Activated naive CD8-positive, alpha-beta T cell treated with anti-CD3 and anti-CD28 coated beads, Interleukin-2, amount 10 ng/mL, durations not matched to agents 7 days and 5 days (primary cell): ENCODE measurements at regions not wholly inside any gene's neighbourhood (a gene's known extent, or its start where the extent isn't known, plus 50 kb on each side); places are given as distances from the start of the nearest gene placed in this dataset.
"Not testable (repeated sequence)": the region's sequence is repeated elsewhere in the genome, so short reads cannot be mapped to it uniquely, and the experiment has no call there.

ENCODE experiments used
- ATAC-seq: fragments of 150-1000 bp; cut with Tn5 transposase; one replicate; pipeline ENCODE4 v1.10.0; 2021; ENCODE audit warnings: low read depth, moderate library complexity
- POLR2A ChIA-PET: fragments of 350-600 bp; sonication (Branson Sonifier 250); formaldehyde crosslinking; loops from one replicate; lab custom pipeline; 2021; ENCODE audit warnings: antibody characterized with exemption; lab: Charles Lee
- DNase-seq: peaks from one replicate; pipeline ENCODE4 v3.0.0; 2021
- H3K27ac Mint-ChIP-seq: one replicate; pipeline ENCODE4 v1.8.0; 2022; ENCODE audit warnings: mild to moderate bottlenecking, mixed read lengths
- H3K27me3 Mint-ChIP-seq: one replicate; pipeline ENCODE4 v1.8.0; 2022; ENCODE audit warnings: mild to moderate bottlenecking, moderate library complexity, mixed read lengths
- H3K36me3 Mint-ChIP-seq: one replicate; pipeline ENCODE4 v1.8.0; 2021; ENCODE audit warnings: mild to moderate bottlenecking, mixed read lengths
- H3K4me1 Mint-ChIP-seq: one replicate; pipeline ENCODE4 v1.8.0; 2021; ENCODE audit warnings: mixed read lengths
- H3K4me3 Mint-ChIP-seq: one replicate; pipeline ENCODE4 v1.8.0; 2022; ENCODE audit warnings: mild to moderate bottlenecking, moderate library complexity, mixed read lengths
- H3K9me3 Mint-ChIP-seq: one replicate; pipeline ENCODE4 v1.8.0; 2021; ENCODE audit warnings: mixed read lengths

DNA sequence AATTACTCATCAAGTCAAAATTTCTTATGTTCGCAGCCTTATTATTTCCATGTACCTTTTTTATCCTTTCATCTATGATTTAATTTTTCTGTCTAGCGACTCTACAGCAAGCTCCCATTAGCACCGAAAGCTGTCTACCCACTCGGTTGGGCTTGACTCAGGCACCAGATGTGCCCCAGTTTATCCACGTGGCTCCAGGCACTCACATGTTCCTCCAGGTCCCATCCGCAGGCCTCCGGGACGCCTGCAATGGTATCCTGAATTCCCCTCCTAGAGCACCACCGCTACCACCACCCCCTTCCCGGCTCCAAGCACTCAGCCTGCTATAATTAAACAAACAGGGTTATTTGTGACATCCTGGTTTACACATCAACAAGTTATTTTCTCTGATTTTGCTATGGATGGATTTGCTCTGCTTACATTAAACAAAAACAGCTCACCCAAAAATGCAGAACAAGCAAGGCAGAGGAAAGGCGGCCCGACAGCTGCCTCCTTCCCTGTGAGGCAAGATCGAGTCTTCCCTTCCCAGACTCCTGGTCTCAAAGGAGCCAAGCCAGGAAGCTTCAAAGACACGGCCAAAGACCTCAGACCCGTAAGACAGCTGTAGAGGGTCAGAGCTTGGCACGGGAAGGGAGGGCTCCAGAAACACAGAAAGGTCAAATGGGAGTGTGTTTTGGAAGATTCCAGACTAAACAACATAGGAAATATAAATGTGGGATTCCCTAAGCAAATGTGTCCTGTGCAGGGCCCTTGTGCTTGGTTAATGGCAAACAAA lies 253.8 kb downstream of the TTC8 start:
- ATAC-seq, result no peak
- H3K27ac Mint-ChIP-seq, result no peak overlapping the region

DNA sequence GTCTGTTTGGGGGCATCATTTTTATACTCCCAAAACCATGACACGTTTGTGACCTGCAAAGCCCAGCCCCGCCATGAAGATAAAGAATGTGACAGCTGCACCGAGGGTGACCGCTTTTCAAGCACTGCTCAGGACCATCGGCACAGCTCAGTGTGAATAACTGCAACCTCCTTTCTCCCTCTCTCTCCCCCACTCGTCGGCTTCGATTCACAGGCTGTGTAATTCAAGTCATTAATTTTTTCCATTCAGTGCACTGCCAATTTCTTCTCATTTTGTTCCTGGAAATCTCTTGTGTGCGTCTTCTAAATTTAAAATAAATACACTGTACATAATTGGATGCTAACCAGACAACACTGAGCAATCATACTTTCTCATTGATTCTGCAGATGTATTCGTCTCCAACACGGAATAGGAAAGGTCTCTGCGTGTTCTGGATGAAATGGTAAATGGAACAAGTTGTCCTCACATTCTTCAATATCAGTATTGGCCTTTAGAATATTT lies 260.8 kb downstream of the TTC8 start:
- POLR2A ChIA-PET, result no interaction called here
- Mint-ChIP-seq H3K27ac (no peak overlapping the region), H3K27me3 (peaks cover 2% of the 10 kb centered on the region), H3K4me3 (no peak overlapping the region), H3K9me3 (peaks cover 4% of the 10 kb centered on the region), H3K36me3 (no peaks in the 10 kb centered on the region), H3K4me1 (no peaks in the 10 kb centered on the region)
- ATAC-seq (no peak), DNase-seq (no peak)

More for the DNA sequence above, 253.8 kb downstream of the TTC8 start:
- no peak for DNase-seq
- peaks cover 15% of the 10 kb centered on the region for H3K27me3 Mint-ChIP-seq
- H3K36me3 Mint-ChIP-seq, result no peaks in the 10 kb centered on the region
- no peak overlapping the region for H3K4me3 Mint-ChIP-seq
- H3K4me1 Mint-ChIP-seq, result no peaks in the 10 kb centered on the region
- POLR2A ChIA-PET, result no interaction called here
- H3K9me3 Mint-ChIP-seq, result peaks cover 4% of the 10 kb centered on the region

DNA sequence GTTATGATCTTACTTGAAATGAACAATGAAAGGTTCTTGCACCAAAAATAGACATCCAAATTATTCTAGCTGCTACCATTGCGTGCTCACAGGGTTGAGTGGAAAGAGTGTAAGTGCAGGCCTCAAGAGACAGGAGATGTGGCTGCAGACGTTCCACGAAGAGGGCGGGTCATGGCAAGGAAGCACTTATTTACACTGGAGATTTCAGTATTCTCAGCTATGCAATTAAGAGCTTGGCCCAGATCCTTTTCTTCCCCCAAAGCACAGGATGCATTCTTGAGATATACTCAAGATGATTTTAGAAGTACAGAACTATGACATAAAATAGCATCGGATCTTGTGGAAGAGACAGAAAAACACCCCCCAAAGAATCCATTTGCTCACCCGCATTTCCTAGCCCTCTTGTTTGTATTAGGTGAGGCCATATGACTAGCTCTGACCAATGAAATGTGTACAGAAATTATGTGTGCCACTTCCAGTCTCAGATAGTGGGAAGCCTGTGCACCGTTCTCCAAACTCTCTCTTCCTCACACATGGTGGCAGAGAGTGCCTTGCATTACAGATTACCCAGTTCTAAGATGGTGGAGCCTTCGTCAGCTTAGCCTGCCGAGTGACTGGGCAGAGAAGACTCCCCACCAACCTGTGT lies 261.4 kb downstream of the TTC8 start:
- Mint-ChIP-seq H3K9me3 (peaks cover 4% of the 10 kb centered on the region), H3K36me3 (no peaks in the 10 kb centered on the region), H3K27me3 (peaks cover 3% of the 10 kb centered on the region), H3K4me1 (no peaks in the 10 kb centered on the region), H3K4me3 (no peak overlapping the region), H3K27ac (no peak overlapping the region)
- POLR2A ChIA-PET, result no interaction called here
- DNase-seq (no peak), ATAC-seq (no peak)

DNA sequence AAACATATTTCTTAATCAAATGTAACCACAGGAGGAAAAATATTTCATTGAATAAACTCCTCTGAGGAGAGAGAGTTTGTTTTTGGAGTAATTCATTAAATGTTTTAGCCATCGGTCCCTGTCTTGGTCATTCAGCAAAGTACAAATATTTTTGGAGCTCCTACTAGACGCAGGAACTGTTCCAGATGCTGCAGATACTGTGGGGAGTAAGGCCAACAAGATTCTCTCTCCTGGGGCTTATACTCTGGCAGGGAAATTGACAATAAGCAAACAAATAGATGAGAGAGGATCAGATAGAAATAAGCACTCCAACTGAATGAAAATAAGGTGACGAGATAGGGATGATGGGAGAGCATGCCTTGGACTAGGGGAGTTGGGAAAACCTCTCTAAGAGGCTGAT lies 264.1 kb downstream of the TTC8 start:
- H3K27me3 Mint-ChIP-seq, result peaks cover 2% of the 10 kb centered on the region
- H3K4me1 Mint-ChIP-seq, result no peaks in the 10 kb centered on the region
- H3K9me3 Mint-ChIP-seq, result peaks cover 2% of the 10 kb centered on the region
- H3K36me3 Mint-ChIP-seq, result no peaks in the 10 kb centered on the region
- H3K4me3 Mint-ChIP-seq, result no peak overlapping the region
- POLR2A ChIA-PET, result no interaction called here
- no peak for ATAC-seq
- no peak for DNase-seq
- H3K27ac Mint-ChIP-seq, result no peak overlapping the region

DNA sequence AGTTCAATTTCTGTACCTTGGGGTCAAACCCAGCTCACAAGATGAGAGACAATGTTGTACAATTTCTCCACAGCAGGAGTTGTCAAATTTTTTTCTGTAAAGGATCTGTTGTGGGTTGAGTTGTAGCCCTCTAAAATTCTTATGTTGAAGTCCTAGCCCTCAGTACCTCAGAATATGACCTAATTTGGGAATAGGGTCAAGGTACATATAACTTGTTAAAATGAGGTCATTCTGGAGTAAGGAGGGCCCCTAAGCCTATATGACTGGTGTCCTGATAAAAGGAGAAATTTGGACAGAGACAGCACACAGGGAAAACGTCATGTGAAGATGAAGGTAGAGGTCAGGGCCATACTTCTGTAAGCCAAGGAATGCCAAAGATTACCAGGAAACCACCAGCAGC lies 264.9 kb downstream of the TTC8 start:
- peaks cover 2% of the 10 kb centered on the region for H3K27me3 Mint-ChIP-seq
- no peaks in the 10 kb centered on the region for H3K36me3 Mint-ChIP-seq
- DNase-seq, result no peak
- H3K27ac Mint-ChIP-seq, result no peak overlapping the region
- peaks cover 2% of the 10 kb centered on the region for H3K9me3 Mint-ChIP-seq
- H3K4me3 Mint-ChIP-seq, result no peak overlapping the region
- no peaks in the 10 kb centered on the region for H3K4me1 Mint-ChIP-seq
- POLR2A ChIA-PET, result no interaction called here
- ATAC-seq, result no peak

DNA sequence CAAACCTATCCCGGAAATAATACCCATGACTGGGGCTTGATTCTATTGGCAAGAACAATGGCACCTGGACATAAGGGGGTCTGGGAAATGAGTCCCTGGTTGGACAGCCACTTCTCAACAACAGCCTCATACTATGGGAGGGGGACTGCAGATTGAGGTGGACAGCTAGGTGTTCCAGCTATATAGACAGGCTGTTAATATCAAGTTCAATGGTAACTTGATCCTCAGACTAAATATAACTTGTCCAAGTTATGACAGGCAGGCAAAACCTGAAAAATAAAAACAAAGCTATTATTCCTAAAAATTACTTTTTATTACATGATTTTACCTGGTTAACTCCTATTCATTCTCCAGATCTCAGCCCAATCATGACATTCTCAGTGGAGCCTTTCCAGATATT lies 267.3 kb downstream of the TTC8 start:
- DNase-seq (no peak), ATAC-seq (no peak)
- Mint-ChIP-seq H3K36me3 (no peaks in the 10 kb centered on the region), H3K9me3 (peaks cover 3% of the 10 kb centered on the region), H3K27ac (no peak overlapping the region), H3K27me3 (peaks cover 8% of the 10 kb centered on the region), H3K4me1 (no peaks in the 10 kb centered on the region), H3K4me3 (no peak overlapping the region)
- POLR2A ChIA-PET, result no interaction called here

DNA sequence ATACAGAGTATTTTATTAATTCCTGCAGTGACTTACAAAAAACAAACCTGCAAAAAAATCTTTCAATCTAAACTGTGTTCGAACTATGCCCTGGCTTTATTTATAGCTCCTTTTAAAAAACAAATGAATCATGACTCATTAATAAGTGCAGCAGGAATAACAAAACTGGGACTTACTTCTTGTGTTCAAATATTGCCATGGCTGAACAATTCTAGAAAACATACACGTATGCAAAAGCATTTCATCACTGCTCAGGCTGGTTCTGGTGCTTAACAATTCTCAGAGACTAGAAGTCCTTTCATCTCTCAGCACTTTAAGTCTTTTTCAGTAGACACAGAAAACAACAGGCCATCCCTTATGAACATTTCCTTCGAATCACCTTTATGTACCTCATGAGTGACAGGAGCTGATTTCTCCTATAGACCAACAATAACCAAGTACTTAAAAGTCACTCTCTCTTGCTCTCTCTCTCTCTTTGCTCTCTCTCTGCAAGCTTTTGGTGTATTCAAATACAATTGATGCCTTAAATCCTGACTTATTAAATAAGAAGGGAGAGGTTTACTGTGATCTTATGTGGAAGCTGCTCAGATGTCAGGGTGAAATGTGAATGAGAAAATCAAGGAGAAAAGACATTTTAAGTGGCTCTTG lies 268.8 kb downstream of the TTC8 start:
- no peak for ATAC-seq
- H3K4me3 Mint-ChIP-seq, result no peak overlapping the region
- POLR2A ChIA-PET, result no interaction called here
- H3K4me1 Mint-ChIP-seq, result no peaks in the 10 kb centered on the region
- H3K36me3 Mint-ChIP-seq, result no peaks in the 10 kb centered on the region
- H3K9me3 Mint-ChIP-seq, result peaks cover 3% of the 10 kb centered on the region
- no peak for DNase-seq
- no peak overlapping the region for H3K27ac Mint-ChIP-seq
- peaks cover 8% of the 10 kb centered on the region for H3K27me3 Mint-ChIP-seq

DNA sequence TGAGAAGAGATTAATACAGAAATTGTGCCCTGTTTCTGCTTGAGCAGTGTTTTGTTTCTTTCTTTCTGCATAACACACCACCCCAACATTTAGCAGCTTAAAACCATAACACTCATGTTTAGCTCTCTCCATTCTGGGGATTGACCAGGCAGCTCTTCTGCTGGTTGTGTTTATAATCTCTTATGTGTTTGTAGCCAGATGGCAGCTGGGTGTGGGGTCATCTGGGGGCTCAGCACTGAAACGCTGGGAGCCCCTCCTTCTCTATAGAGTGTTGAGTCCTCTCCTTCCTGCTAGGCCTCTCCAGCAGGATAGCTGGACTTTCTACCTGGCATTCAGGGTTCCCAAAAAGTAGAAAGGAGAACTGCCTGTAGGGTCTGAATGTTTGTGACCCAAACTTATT lies 270.6 kb downstream of the TTC8 start:
- POLR2A ChIA-PET, result no interaction called here
- no peak overlapping the region for H3K27ac Mint-ChIP-seq
- DNase-seq (no peak), ATAC-seq (no peak)
- peaks cover 10% of the 10 kb centered on the region for H3K27me3 Mint-ChIP-seq
- peaks cover 3% of the 10 kb centered on the region for H3K9me3 Mint-ChIP-seq
- H3K4me1 Mint-ChIP-seq, result no peaks in the 10 kb centered on the region
- H3K4me3 Mint-ChIP-seq, result no peak overlapping the region
- no peaks in the 10 kb centered on the region for H3K36me3 Mint-ChIP-seq

DNA sequence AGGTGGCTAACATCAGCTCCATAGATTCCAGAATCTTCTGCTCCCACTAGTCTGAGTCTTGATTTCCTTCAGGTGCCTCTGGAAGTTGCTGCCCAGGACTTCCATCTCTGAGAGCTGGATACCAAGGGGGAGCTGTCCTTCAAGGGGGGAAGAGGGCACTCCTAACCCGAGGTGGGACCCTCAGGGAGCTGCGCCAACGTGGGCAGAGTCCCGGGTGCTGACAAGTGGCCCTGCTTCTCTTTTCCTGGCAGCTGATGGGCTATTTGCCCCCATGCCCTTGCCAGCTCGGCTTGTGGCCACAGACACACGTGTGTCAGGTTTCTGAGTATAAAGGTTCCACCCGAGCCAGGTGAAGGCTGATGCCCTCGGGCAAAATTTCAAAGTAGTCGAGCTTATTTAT lies 272.5 kb downstream of the TTC8 start:
- Mint-ChIP-seq H3K4me3 (no peak overlapping the region), H3K27ac (no peak overlapping the region), H3K9me3 (peaks cover 5% of the 10 kb centered on the region), H3K4me1 (no peaks in the 10 kb centered on the region), H3K36me3 (no peaks in the 10 kb centered on the region), H3K27me3 (peaks cover 22% of the 10 kb centered on the region)
- no peak for DNase-seq
- POLR2A ChIA-PET, result no interaction called here
- ATAC-seq, result no peak

DNA sequence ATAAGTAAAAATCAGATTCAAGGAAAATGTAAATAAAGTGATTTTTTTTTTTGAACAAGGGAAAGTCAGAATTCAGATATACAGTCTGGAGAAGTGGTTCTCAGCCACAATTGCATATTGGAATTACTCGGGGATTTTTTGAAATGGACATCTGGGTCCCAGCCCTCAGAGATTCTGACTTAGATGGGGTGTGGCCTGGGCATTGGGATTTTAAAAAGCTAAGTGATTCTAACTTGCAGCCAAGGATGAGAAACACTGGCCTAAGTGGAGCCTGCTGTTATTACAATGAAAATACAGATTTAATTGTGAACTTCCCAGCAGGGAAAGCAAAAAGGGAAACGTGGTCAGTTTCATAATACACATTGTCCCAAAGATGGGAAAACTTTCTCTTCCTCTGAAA lies 273.8 kb downstream of the TTC8 start:
- H3K4me3 Mint-ChIP-seq, result no peak overlapping the region
- H3K9me3 Mint-ChIP-seq, result peaks cover 5% of the 10 kb centered on the region
- no peak for ATAC-seq

DNA sequence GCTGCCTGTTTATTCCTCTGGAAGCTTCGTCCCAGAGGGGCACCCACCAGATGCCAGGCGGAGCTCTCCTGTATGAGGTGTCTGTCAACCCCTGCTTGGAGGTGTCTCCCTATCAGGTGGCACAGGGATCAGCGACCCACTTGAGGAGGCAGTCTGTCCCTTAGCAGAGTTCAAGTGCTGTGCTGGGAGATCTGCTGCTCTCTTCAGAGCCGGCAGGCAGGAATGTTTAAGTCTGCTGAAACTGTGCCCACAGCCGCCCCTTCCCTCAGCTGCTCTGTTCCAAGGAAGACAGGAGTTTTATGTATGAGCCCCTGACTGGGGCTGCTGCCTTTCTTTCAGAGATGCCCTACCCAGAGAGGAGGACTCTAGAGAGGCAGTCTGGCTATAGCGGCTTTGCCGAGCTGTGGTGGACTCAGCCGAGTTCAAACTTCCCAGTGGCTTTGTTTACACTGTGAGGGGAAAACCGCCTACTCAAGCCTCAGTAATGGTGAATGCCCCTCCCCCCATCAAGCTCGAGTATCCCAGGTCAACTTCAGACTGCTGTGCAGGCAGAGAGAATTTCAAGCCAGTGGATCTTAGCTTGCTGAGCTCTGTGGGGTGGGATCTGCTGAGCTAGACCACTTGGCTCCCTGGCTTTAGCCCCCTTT lies 279.8 kb downstream of the TTC8 start:
- H3K4me3 Mint-ChIP-seq, H3K27ac Mint-ChIP-seq, POLR2A ChIA-PET, H3K9me3 Mint-ChIP-seq, ATAC-seq, DNase-seq, H3K36me3 Mint-ChIP-seq, H3K4me1 Mint-ChIP-seq: not testable (repeated sequence)
- H3K27me3 Mint-ChIP-seq, result peaks cover 24% of the 10 kb centered on the region

More for the DNA sequence above, 273.8 kb downstream of the TTC8 start:
- POLR2A ChIA-PET, result no interaction called here
- no peaks in the 10 kb centered on the region for H3K36me3 Mint-ChIP-seq
- H3K27me3 Mint-ChIP-seq, result peaks cover 29% of the 10 kb centered on the region
- H3K27ac Mint-ChIP-seq, result no peak overlapping the region
- no peaks in the 10 kb centered on the region for H3K4me1 Mint-ChIP-seq
- DNase-seq, result no peak

DNA sequence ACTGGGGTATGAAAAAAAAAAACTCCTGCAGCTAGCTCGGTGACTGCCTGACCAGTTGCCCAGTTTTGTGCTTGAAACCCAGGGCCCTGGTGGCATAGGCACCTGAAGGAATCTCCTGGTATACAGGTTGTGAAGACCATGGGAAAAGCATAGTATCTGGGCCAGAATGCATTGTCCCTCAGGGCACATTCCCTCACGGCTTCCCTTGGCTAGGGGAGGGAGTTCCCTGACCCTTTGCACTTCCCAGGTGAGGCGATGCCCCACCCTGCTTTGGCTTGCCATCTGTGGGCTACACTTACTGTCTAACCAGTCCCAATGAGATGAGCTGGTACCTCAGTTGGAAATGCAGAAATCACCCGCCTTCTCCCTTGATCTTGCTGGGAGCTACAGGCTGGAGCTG lies 280.4 kb downstream of the TTC8 start:
- H3K27ac Mint-ChIP-seq, H3K4me3 Mint-ChIP-seq, H3K36me3 Mint-ChIP-seq, ATAC-seq, H3K4me1 Mint-ChIP-seq, DNase-seq, POLR2A ChIA-PET, H3K9me3 Mint-ChIP-seq: not testable (repeated sequence)
- peaks cover 24% of the 10 kb centered on the region for H3K27me3 Mint-ChIP-seq
